ENCODE measurements at regions not wholly inside any gene's neighbourhood (a gene's known extent, or its start where the extent isn't known, plus 50 kb on each side); places are given as distances from the start of the nearest gene placed in this dataset.

- Histone ChIP-seq H2AK5ac (ENCODE audit: low read depth, low read length) (no peak overlapping the region), H3K23me2 (ENCODE audit: low read depth, low read length) (no peaks in the 10 kb centered on the region), H3K4ac (replicated peaks; ENCODE audit: insufficient read length, low read depth, low read length) (no peak overlapping the region), H3K79me2 (ENCODE audit: control insufficient read depth in 1 of 2, insufficient read depth in 2 of 2, low read length in 2 of 2) (no peaks in the 10 kb centered on the region), H2BK120ac (replicated peaks; ENCODE audit: low read depth, low read length) (no peak overlapping the region), H3K4me2 (ENCODE audit: insufficient read depth in 1 of 2, low read depth in 2 of 2, low read length in 2 of 2) (no peak overlapping the region), H3K36me3 (ENCODE audit: control insufficient read depth in 2 of 4, insufficient read depth in 4 of 4, low read length in 3 of 4) (no peaks in the 10 kb centered on the region), H4K91ac (replicated peaks; ENCODE audit: insufficient read length, low read length) (no peak overlapping the region), H3K4me1 (replicated peaks in 1 of 4; ENCODE audit: control insufficient read depth in 3 of 4, insufficient read depth in 4 of 4, low read length in 3 of 4) (no peaks in the 10 kb centered on the region), H2BK5ac (ENCODE audit: low read depth, low read length) (no peak overlapping the region), H2BK20ac (ENCODE audit: low read length) (no peak overlapping the region), H3K9ac (replicated peaks in 1 of 4; ENCODE audit: extremely low read depth in 1 of 4, low read depth in 3 of 4, low read length in 3 of 4) (no peak overlapping the region), H3K27me3 (replicated peaks in 1 of 4; ENCODE audit: control insufficient read depth in 3 of 4, extremely low read depth in 1 of 4, insufficient read depth in 3 of 4, low read length in 3 of 4) (no peaks in the 10 kb centered on the region), H2AFZ (ENCODE audit: low read length) (no peak overlapping the region), H2BK15ac (ENCODE audit: low read length) (no peak overlapping the region), H3K27ac (ENCODE audit: low read depth, low read length) (no peak overlapping the region), H3K4me3 (ENCODE audit: extremely low read depth in 1 of 4, insufficient read depth in 2 of 4, low read depth in 3 of 4, low read length in 4 of 4) (no peak overlapping the region), H4K20me1 (replicated peaks in 1 of 2; ENCODE audit: control insufficient read depth in 1 of 2, insufficient read depth in 2 of 2, low read length in 2 of 2) (no peaks in the 10 kb centered on the region), H3K56ac (replicated peaks; ENCODE audit: insufficient read length, low read depth, low read length) (no peak overlapping the region), H2BK12ac (ENCODE audit: low read depth, low read length) (no peak overlapping the region), H3K79me1 (ENCODE audit: low read depth, low read length) (no peaks in the 10 kb centered on the region), H4K5ac (ENCODE audit: insufficient read length, low read depth, low read length) (no peak overlapping the region), H4K8ac (ENCODE audit: extremely low read depth, insufficient read depth, low read length) (no peak overlapping the region), H3K23ac (ENCODE audit: insufficient read length) (no peak overlapping the region), H3K18ac (ENCODE audit: extremely low read depth, low read length) (no peak overlapping the region), H3K9me3 (ENCODE audit: insufficient read depth in 2 of 2, low read depth in 1 of 2, low read length in 1 of 2) (no peaks in the 10 kb centered on the region), H3K14ac (ENCODE audit: insufficient read length) (no peak overlapping the region)
- DNase-seq (ENCODE audit: low read depth in 1 of 2, low spot score in 2 of 2) (no peak), FAIRE-seq (no peak)
- WGBS, 2 experiments (ENCODE audit: extremely low coverage in 1 of 2, insufficient coverage in 1 of 2, insufficient read length in 1 of 2, insufficient replicate concordance in 2 of 2, low coverage in 1 of 2, low lambda C conversion rate in 2 of 2, missing lambda C conversion rate in 1 of 2) = 89% methylated on average over 1 of the region's 1 CpG; no CpG with 5 or more reads in 1 of the 2 experiments
- TF ChIP-seq MAX (IDR thresholded peaks at IDR 0.05) (no peak), PHF8 (conservative IDR thresholded peaks at IDR 0.05; ENCODE audit: low read depth, low read length) (no peak), EZH2 (IDR thresholded peaks at IDR 0.05; ENCODE audit: low read depth, low read length, severe bottlenecking) (no peak), CTCF (IDR thresholded peaks at IDR 0.05; ENCODE audit: control extremely low read depth in 1 of 3, insufficient read depth in 1 of 3, low read depth in 1 of 3, low read length in 3 of 3) (no peak), KDM1A (IDR thresholded peaks at IDR 0.05; ENCODE audit: borderline replicate concordance, low read length) (no peak), CHD2 (IDR thresholded peaks at IDR 0.05; ENCODE audit: low read length) (no peak), CBX5 (IDR thresholded peaks at IDR 0.05; ENCODE audit: low read depth, low read length) (no peak), SUZ12 (IDR thresholded peaks at IDR 0.05; ENCODE audit: low read length) (no peak), CBX8 (IDR thresholded peaks at IDR 0.05; ENCODE audit: borderline replicate concordance, low read depth, low read length) (no peak)
- ChIA-PET POLR2A (ENCODE audit: partially characterized antibody) (no interaction called here), CTCF (ENCODE audit: partially characterized antibody) (interaction anchor here (0.8 to 1.5 kb wide), 2 partner anchors 72 to 89 kb away, joined by 3 to 4 read pairs; no protein-coding TSS in a partner anchor)
Measured at GRCh38 chr20:2045101-2045500, 51.2 kb upstream of the PDYN start.

Data from H1 (cell line).